Liver (tissue), 3 donors: ENCODE measurements at regions not wholly inside any gene's neighbourhood (a gene's known extent, or its start where the extent isn't known, plus 50 kb on each side); places are given as distances from the start of the nearest gene placed in this dataset.

Experiments used
- GABPA ChIP-seq, 2 donors: IDR thresholded peaks in 1 of 2; conservative IDR thresholded peaks in 1 of 2; 2 replicates each; pipeline ENCODE4 v1.6.1; 2016; ENCODE audit warnings: antibody characterized with exemption in 2 of 2, mild to moderate bottlenecking in 1 of 2, moderate library complexity in 1 of 2
- JUND ChIP-seq, 2 donors: IDR thresholded peaks; 2 replicates each; pipeline ENCODE4 v1.6.1; 2016; ENCODE audit warnings: antibody characterized with exemption in 2 of 2
- YY1 ChIP-seq: IDR thresholded peaks from 2 replicates; pipeline ENCODE4 v1.6.1; 2016; ENCODE audit warnings: antibody characterized with exemption, mild to moderate bottlenecking
- TF ChIP-seq, protein P1 (sequence below): fragments of 150-350 bp; IDR thresholded peaks from 2 replicates; pipeline ENCODE4 v1.5.1; 2017; ENCODE audit warnings: improper control_type of control experiment, low read depth, low read length; ENCODE audit not compliant: missing input control
- donor health status: healthy.
- donor health status: healthy.

DNA sequence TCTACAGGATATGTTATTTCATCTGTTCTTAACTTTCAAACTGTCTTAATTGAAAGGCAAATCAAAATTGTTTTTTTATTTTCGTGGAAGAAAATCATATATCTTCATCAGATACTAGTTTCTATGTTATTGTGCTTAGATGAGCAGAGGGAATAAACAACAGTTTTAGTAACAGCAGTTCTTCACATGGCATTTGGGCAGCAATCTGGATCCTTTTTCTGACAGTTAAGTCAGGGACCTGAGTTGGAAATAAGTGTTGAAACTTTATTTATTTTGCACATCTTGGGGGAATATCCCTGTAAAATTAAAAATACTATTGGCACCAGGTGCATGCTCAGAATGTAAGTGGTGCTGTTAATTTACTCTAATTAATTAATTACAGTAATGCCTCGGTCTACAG is 296.3 kb downstream of the GPAM start:
- TF ChIP-seq, protein P1, sequence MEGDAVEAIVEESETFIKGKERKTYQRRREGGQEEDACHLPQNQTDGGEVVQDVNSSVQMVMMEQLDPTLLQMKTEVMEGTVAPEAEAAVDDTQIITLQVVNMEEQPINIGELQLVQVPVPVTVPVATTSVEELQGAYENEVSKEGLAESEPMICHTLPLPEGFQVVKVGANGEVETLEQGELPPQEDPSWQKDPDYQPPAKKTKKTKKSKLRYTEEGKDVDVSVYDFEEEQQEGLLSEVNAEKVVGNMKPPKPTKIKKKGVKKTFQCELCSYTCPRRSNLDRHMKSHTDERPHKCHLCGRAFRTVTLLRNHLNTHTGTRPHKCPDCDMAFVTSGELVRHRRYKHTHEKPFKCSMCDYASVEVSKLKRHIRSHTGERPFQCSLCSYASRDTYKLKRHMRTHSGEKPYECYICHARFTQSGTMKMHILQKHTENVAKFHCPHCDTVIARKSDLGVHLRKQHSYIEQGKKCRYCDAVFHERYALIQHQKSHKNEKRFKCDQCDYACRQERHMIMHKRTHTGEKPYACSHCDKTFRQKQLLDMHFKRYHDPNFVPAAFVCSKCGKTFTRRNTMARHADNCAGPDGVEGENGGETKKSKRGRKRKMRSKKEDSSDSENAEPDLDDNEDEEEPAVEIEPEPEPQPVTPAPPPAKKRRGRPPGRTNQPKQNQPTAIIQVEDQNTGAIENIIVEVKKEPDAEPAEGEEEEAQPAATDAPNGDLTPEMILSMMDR = no peak
- TF ChIP-seq GABPA (IDR thresholded peaks at IDR 0.05 in 1 of 2, conservative IDR thresholded peaks at IDR 0.05 in 1 of 2) (no peak), YY1 (no peak), JUND (IDR thresholded peaks at IDR 0.05) (no peak)
